GM18909 (cell line): ENCODE measurements at regions not wholly inside any gene's neighbourhood (a gene's known extent, or its start where the extent isn't known, plus 50 kb on each side); places are given as distances from the start of the nearest gene placed in this dataset.
"Not testable (repeated sequence)": the region's sequence is repeated elsewhere in the genome, so short reads cannot be mapped to it uniquely, and the experiment has no call there.

Experiments
- ATAC-seq: cut with Tn5 transposase; IDR thresholded peaks from one replicate; pipeline ENCODE4 v1.9.1; 2021; ENCODE audit warnings: mild to moderate bottlenecking; ENCODE audit not compliant: unreplicated experiment, poor library complexity

GRCh38 chr1:146522812-146523211 is 294.0 kb upstream of the NOTCH2NLA start:
- not testable (repeated sequence) for ATAC-seq

DNA sequence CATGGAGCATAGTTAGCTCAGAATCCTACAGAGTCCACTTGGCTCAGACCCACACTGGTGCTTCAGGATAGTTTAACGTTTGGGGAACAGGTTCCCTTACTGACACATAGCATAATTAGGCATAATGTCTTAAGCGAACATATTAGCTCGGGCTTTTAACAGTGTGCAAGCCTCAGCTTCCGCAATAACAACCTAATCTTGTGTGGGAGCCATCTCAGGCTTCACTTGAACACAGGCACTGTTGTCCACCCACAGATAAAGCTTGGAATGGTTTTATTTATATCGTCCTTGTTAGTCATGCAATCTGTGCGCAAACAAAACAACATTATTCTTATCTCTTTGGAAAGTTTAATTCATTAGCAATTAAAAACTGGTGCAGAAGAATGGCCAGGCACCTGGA is 293.5 kb upstream of the NOTCH2NLA start:
- not testable (repeated sequence) for ATAC-seq

DNA sequence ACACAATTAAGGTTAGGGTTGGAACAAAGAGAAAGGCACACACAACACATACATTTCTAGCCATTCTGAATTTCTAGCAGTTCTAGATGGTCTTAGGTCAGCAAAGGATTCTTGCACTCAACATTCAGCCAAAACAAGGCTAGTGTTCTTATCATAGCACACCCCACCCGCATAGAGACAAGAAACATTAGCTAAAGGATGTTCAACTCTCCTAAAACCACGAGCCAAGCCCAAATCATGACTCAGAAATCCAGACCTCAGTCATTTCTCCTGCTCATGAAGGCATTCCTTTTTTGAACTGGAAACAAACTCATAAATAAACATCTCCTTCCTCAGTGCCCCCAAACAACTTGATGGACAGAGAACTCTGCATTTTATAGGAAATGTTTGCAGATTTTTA is 293.0 kb upstream of the NOTCH2NLA start:
- not testable (repeated sequence) for ATAC-seq

- not testable (repeated sequence) for ATAC-seq
These were observed 284.9 kb upstream of the NOTCH2NLA start for GRCh38 chr1:146513754-146514153.

GRCh38 chr1:146511047-146511777 is 282.4 kb upstream of the NOTCH2NLA start:
- not testable (repeated sequence) for ATAC-seq

GRCh38 chr1:146510248-146510983 is 281.6 kb upstream of the NOTCH2NLA start:
- not testable (repeated sequence) for ATAC-seq

DNA sequence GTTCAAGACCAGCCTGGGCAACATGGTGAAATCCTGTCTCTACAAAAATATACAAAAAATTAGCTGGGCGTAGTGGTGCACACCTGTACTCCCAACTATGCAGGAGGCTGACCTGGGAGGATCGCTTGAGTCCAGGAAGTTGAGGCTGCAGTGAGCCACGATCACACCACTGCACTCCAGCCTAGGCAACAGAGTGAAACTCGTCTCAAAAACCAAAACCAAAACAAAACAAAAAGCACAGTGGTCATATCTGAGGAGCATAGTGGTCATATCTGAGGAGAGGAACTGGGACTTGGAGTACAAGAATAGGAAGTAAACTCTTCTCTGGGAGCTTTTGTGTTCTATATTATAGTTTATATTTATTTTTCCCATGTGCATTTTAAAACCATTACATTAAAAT is 275.3 kb upstream of the NOTCH2NLA start:
- ATAC-seq: not testable (repeated sequence)

- not testable (repeated sequence) for ATAC-seq
These were observed 258.7 kb upstream of the NOTCH2NLA start for GRCh38 chr1:146487555-146487954.

DNA sequence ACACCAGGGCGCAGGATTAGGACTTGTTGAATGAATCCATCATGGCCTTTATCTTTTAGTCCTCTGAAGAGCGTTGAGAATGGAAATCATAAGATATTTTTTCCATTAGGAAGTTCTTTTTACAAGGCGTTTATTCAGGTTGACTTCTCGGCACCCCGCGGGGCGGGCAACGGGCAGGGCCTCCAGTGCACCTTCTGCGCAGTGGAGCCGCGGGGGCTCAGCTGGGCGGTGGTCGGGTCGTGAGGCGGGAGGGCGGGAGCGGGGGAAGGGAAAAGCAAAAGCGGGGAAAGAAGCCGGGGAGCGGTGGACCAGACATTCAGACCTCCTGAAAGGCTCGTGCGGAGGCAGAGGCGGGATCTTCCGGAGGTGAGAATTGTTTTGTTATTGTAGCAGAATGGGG is 258.3 kb upstream of the NOTCH2NLA start:
- ATAC-seq: not testable (repeated sequence)

DNA sequence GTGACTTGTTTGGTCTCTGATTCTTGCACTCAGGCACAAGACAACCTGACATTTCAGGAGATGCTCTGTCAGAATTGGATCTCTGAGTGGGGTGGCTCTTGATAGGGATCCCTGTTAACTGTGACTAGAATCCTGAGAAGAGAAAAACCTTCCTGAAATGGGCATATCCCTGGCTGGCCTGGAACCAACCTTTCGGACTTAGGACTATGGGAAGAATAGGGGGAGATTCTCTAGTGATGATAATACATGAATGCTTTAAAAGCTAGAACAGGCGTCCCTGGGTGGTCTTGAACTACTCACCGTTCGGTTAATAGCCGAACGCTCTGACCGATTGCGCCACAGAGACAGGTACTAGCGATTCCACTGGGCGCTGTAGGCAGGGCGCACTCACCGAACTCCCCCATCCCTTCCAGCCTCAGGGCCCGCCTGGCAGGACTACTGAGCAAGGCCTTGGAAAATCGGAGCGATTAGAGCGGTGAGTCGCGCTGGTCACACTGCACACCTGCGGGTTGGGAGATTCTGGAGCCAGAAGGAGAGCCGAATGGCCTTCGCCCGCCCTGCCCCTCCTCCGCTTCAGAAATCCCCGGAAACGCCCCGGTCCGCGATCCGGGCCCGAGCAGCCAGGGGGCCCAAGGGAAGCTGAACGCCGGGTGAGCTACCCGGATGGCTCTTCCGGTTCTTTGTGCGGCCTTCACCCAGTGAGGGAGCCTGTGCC is 257.6 kb upstream of the NOTCH2NLA start:
- ATAC-seq: not testable (repeated sequence)

DNA sequence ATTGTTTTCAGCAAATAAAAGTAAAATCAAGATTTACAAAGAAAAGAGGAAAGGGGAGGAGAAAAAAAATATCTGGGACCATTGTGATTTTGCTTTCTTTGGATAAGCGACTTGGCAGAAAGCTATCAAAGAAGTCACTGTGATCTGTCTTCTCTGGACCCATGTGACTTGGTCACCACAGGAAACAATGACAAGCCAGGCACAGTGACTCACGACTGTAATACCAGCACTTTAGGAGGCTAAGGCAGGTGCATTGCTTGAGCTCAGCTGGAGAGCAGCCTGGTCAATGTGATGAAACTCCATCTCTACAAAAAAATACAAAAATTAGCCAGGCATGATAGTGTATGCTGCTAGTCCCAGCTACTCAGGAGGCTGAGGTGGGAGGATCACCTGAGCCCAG is 255.4 kb upstream of the NOTCH2NLA start:
- ATAC-seq: not testable (repeated sequence)

GRCh38 chr1:146479188-146479587 is 250.4 kb upstream of the NOTCH2NLA start:
- ATAC-seq: not testable (repeated sequence)

GRCh38 chr1:146478125-146478720 is 249.4 kb upstream of the NOTCH2NLA start:
- ATAC-seq: not testable (repeated sequence)

DNA sequence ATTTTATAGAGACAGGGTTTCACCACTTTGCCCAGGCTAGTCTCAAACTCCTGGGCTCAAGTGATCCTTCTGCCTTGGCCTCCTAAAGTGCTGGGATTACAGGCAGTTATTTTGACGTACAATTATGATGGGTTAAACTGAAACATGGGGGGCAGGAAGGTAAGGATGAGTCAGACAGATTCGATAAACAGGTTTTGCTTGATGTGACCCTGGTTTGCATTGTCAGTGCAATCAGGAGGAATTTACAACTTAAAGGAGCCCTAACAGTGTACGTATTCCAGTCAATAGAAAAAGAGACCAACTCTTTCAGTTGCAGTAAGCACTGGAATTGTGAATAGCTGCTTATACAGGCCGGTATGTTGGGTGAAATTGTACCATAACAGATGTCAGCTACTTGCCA is 246.3 kb upstream of the NOTCH2NLA start:
- ATAC-seq: not testable (repeated sequence)

DNA sequence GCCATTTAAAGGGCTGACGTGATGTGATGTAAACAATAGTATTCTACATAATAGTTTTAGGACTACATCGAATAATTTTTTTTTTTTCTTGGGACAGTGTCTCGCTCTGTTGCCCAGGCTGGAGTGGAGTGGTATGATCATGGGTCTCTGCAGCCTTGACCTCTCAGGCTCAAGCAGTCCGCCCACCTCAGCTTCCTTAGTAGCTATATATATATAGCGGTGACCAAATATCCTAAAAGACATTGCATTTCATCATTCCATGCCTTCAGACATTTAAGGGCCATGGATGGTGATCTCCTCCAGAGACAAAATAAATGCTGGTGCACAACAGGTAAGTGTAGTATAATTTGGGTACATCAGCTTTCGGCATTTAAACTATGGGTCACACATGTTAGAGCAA is 245.4 kb upstream of the NOTCH2NLA start:
- not testable (repeated sequence) for ATAC-seq

DNA sequence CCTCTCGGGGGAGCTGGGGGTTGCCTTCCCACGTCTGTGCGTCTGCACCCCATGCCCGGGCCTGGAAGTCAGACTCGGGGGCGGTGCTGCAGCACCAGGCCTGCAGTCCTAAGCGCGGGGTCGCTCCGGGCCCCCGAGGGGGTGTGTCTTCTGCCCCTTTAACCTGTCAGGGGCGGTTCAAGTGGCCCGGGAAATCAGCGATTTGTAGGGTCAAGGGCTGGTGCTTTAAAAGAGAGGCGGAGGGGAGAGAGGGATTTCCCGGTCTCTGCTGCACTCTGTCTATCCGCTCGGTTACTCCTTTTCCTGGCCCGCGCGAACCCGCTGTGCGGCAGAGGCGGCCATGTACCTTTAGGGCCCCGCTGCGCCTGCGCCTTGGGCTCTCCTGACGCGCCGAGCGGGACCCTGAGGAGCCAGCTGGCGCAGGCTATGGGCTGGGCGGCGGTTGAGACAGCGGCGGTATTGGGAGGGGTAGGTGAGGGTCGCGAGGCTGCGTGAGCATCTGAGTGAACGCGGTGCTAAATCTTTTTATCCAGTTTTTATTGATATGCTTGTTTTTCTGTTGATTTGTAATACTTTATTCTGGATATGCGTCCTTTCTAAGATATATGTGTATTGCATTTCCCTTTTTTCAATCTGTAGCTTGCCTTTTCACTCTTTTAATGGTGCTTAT is 243.5 kb upstream of the NOTCH2NLA start:
- ATAC-seq: peak; percentile 86

DNA sequence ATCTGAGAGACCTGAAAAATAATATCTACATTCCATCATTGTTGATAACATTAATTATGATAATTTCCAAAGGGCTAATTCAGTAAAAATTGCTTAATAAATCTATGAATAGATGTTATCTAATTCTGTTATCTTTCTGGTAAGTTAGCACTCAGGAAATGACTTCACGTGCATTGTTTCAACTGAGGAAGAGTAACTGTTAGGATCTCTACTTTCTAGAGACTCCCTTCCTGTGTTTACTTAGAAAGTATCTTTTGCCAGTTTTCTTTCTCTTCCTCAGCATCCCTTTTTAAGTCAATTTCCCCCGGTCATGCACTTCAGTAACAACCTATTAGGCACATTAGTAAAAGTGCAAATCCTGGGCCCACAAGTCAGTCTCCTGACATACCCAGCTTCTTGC is 231.1 kb upstream of the NOTCH2NLA start:
- ATAC-seq: not testable (repeated sequence)

- not testable (repeated sequence) for ATAC-seq
These were observed 230.5 kb upstream of the NOTCH2NLA start for GRCh38 chr1:146459308-146459707.

DNA sequence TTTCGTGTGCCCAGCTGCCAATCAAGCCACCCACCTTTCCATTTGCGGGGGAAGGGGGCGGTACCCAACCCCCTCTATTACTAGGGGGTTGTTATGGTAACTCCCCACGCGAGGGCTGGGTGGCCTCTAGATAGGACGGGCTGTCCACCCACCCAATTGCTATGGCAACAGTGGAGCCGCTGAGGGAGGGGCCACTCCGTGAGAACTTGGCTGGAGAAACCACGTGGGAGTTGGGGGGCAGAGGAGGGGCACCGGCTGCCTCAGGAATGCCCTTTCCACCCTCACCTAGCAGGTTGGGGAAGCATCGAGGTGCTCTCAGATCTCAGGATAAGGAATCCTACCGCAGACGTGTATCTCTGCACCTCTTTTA is 220.0 kb upstream of the NOTCH2NLA start:
- ATAC-seq: not testable (repeated sequence)
